NCI-H128 (cell line): ENCODE measurements at regions not wholly inside any gene's neighbourhood (a gene's known extent, or its start where the extent isn't known, plus 50 kb on each side); places are given as distances from the start of the nearest gene placed in this dataset.
"Not testable (repeated sequence)": the region's sequence is repeated elsewhere in the genome, so short reads cannot be mapped to it uniquely, and the experiment has no call there.

Experiments used
- DNase-seq: peaks from one replicate; lab custom pipeline; 2025; ENCODE audit not compliant: unreplicated experiment; lab: John Stamatoyannopoulos, UW

DNA sequence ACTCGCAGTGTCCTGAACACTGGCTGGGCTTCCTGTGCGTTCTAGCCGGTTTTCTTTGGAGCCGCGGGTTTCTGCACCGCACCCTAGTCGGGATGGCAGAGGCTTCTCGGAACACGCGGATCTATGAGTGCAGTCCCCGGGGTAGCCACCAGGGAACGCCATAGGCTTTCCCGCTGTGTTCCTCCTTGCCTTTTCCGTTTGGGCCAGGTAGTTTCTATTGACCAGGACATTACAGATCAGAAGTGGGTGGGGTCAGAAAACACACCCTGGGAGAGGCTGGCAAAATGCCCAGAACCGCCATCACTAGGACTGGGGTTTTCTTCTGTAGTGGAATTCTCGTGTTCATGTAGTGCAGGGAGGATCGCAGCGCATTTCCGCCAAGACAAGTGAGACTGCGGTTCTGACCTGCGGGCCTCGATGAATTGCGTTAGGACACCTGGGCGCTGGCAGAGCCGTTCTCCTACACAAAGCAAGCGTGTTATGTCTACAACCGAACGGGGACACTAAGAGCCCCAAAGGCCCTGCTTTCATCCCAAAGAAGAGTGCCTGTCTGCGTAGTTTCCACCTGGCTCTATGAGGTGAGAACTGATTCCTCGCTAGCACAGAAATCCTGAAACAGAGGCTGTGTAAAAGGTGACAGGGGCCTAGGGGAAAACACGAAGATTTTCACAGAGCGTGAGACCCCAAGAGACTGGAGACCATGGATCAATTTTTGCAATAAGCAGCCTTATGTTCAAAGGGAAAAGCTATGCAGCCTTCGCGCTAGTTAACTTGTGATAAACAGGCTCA lies 121.5 kb downstream of the PPIAL4G start:
- DNase-seq, result not testable (repeated sequence)

DNA sequence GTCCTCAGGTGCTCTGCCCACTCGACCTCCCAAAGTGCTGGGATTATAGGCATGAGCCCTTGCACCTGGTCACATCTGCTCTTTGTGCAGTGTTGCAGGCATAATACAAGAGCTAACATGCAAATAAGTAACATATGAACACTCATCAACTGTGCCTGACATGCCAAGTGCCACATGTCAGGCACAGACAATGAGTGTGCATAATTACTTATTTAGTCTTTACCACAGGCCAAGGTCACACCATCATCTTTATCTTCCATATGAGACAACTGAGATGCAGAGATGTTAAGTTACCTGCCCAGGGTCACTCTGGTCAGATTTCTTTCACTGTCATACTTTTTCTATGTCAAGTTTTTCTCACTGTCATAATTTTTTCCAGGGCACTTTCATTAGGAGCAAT lies 126.1 kb downstream of the PPIAL4G start:
- DNase-seq, result no peak

DNA sequence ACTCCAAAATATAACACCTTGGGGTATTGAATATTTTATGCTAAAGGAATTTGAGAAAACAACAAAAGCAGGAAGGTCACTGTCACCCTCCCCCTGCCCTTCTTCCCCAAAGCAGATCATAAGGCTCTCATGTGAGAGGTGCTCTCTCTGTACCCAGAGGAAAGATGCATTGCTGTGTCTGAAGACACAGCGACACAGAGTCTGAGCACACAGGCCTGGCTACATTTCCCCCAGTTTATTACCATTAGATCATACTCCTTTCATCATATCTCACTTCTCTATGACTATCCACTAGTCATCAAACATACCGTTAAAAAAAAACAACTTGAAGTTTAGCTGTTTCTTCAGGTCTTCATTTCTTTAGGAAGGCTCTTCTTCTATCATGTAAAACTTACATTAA lies 127.1 kb downstream of the PPIAL4G start:
- DNase-seq, result no peak

DNA sequence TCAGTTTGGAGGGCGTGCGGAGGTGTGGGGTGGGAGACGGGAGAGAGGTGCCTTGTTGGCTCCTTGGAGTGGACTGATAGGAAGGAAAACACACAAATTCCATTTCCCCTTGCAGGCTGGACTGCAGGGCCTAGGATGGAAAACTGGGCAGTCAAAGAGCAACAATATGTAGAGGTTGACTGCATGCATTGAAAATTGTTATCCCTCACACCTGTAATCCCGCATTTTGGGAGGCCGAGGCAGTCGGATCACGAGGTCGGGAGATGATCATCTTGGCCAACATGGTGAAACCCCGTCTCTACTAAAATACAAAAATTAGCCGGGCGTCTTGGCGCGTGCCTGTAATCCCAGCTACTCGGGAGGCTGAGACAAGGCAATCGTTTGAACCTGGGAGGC lies 128.2 kb downstream of the PPIAL4G start:
- DNase-seq, result no peak

DNA sequence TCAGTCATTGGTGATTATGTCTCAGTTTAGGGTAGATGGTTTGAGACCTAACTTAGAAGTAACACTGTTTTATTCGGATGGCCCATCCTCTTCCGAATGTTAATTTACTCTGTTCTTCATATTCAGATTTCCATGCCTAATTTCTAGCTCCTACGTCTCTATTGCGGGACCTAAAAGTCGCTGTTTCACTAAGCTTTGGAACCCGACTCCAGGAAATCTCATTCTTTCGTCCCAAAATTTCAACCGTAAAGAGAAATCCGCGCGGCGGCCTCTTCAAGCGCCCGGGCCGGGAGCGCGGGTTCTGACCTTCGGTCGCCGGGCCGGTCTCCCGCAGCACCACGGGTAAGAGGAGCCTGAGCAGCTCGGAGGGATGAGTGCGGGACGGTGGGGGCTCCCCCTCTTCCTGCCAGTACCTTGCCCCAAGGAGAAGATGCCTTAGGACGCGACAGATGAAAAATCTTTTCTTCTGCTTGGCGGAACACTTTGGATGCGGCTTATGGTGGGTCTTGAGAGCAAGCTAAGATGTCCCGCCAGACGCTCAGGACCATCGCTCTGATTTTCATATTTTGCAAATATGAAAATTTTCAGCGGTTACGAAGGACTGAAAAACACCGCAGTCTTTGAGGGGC lies 128.7 kb downstream of the PPIAL4G start:
- DNase-seq, result no peak

DNA sequence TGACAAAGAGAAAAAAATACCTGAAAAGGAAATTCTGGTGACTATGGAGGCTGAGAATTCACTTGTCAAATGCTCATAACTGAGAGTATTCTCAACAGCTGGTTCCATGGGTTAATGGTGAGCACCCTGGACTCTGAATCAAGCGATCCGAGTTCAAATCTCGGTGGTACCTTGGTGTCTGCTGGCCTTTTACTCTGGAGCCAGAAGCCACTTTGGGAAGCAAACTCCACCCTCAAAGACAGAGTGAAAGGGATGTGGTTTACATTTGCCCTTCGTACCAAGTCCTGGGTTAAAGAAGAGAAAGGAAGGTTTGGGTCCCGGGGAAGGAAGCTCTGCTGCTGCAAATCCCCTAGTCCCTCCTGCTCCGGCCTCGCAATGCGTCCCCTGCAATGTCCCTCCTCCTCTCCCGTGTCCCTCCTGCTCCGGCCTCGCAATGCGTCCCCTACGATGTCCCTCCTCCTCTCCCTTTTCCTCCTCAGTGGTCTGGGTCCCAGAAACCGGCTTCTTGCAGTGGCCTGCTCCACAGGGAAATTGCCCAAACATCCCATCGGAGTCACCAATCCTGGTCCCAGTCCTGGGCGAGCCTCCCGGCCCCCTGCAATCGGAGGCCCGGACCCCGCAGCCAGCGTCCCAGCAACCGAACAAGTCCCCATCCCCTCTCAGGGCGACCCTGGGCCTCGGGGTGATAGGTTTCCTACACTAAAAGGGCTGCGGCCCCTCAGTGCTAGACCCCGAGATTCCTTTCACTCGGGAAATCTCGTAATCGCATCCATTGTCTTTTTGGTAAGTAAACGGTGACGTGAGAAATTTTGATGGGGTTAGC lies 129.4 kb downstream of the PPIAL4G start:
- DNase-seq, result no peak

DNA sequence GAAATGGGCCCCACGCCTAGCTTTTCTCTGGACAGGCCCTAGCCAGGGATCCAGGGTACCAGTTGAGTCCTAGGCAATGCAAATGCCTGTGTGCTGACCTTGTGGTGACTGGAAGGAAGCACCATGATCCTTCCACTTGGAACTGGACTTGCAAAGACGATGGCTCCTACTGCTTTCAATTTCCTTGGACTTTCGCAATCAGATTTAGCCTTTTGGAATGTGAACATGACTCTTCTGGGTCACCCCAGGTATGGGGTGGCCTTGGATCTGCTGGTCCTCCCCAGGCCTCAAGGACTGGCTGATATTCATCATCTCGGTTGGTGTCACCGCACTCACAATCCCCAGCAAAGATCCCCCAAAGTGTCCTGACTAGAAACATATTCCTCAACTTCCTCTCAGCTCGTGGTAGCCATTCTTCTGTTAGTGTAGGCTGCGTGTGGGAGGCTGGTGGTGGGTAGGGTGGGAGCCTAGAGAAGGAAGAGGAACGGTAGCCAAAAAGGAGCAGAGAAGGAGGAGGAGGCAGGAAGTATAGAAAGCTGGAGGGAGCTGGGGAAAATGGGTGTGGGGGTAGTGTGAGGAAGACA lies 130.5 kb downstream of the PPIAL4G start:
- DNase-seq, result no peak

DNA sequence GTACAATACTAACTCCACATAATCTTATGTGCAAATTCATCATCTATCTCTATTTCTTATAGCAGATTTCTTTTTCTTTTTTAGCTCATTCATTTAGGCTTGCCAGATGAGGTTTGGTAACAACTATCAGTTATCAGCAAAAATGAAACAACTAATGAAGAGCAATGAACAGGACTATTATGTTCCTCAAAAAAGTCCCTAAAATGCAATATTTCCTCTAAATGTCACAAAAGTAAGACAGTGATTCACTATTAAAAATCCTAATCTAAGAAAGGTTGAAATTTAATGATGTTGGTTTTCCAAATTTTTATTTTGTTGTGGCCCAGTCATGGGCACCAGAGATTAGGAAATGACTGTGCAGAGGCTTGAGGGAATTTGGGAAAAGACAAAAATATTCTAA lies 135.3 kb downstream of the PPIAL4G start:
- DNase-seq, result no peak

DNA sequence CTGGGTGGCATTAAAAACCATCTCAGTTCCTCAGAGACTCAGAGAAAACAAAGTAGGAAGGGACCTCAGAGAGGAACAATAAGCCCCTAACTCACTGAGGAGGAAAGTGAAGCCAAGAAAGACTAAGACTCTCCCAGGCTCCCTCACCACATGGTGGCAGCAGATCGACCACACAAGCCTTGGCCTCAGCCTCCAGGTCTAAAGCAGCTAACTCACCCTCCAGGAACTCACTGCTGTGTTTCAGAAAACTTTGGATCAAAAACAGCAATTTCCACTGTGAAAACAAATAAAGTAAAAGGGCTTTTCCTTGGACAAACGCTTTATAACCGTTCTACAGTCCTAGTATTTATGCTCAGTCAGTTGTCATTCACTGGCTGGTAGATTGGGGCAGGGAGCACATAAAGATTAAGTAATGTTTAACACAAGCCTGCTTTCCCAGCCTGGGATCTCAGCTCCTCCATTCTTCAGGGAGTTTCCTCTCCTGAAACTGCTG lies 137.4 kb downstream of the PPIAL4G start:
- not testable (repeated sequence) for DNase-seq

DNA sequence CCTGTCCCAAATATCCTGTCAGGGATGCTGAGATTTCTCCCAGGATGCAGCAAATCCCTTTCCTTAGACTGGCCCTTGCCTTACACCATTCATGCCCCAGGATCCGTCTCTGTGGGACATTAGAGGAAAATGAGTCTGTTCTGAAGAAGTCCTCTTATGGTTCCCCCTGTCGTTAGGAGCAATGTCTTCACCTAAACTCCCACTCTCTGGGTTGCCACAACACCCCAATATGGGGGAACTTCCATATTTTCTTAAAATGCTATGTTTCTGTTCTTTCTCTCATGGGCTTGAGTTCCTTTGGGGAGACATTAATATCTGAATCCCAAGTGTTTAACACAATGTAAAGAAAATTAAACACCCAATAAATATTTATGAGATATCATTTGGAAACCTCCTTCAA lies 138.5 kb downstream of the PPIAL4G start:
- DNase-seq, result not testable (repeated sequence)

DNA sequence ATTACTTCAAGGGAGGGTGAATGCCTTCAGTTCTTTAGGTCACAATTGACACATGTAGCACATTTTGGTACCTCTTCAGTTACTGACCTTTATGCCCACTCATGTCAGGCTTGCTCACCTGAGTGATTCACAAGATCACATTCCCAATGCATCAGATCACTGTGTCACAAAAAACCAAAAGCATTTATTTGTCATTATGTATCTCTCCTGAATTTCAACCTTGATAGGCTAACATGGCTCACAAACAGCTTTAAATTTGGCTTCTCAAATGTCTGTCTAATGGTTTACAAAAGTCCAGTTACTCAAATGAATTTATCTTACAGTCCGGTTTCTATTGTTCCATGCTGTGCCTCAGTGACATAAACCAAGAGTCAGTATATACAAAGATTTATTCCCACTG lies 141.4 kb downstream of the PPIAL4G start:
- not testable (repeated sequence) for DNase-seq

DNA sequence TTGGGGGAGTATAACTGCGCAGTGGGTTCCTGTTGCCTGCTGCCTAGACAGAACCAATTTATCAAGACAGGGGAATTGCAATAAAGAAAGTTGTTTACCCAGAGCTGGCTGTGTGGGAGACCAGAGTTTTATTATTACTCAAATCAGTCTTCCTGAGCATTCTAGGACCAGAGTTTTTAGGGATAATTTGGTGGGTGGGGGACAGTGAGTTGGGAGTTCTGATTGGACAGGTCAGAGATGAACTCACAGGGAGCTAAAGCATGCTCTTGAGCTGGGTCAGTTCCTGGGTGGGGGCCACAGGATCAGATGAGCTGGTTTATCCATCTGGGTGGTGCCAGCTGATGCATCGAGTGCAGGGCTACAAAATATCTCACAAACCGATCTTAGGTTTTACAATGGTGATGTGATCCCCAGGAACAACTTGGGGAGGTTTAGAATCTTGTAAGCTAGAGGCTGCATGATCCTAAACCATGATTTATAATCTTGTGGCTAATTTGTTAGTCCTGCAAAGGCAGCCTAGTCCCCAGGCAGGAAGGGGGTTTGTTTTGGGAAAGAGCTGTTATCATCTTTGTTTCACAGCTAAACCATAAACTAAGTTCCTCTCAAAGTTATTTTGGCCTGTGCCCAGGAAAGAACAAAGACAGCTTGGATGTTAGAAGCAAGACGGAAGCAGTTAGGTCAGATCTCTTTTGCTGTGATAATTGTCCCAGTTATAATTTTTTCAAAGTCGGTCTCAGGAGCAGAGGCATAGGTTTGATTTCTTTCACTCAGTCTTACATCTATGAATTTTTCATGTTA lies 146.8 kb downstream of the PPIAL4G start:
- not testable (repeated sequence) for DNase-seq

DNA sequence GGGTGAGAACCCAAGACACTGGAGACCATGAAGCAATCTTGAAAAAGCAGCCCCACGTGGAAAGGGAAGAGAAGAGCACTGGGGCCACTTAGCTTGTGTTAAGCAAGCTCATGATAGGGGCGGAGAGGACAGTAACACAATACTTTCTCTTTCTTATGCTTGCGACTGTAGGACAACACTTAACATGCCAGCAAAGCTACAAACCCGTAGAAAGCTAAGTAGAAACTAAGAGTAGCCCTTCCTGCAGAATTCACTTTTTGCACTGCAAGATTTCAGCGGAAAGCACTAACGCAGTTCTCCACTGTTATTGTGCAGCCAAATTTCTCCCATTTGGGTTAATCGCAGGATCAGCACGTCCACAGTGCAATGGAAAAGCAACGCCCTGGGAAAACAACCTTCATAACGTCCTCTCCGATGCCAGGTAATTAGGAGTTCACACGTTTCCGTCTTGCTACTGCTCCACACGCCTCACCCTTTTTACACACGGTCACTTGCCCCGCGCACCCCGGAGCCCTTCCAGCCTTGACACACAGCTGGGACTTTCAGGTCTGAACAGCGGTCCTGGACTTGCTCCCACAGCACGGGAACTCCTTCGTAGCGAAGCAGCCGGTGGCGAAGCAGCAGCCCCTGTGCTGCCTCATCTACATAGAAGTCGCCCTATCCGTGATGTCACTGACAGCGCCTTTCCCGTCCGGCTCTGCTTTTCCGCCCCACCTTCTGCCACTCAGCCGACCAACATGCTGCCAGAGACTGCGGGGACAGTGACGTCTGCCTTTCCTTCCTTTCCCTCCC lies 148.6 kb downstream of the PPIAL4G start:
- DNase-seq, result peak; percentile 25

DNA sequence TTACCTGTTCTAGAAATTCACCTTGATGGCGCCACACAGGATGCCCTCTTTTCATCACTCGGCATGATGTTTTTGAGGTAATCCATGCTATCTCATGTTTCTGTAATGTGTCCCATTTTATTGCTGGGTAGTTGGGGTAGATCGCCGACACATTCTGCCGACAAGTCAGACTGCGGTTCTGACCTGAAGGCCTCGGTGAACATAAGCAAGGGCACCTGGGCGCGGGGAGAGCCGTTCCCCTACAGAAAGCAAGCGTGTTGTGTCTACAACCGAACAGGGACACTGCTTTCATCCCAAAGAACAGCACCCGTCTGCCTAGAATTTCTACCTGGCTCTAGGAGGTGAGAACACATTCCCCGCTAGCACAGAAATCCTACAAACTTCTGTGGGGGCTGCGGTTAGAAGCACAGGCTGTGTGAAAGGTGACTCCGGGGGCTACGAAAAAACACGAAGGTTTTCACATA lies 149.2 kb downstream of the PPIAL4G start:
- DNase-seq, result no peak

DNA sequence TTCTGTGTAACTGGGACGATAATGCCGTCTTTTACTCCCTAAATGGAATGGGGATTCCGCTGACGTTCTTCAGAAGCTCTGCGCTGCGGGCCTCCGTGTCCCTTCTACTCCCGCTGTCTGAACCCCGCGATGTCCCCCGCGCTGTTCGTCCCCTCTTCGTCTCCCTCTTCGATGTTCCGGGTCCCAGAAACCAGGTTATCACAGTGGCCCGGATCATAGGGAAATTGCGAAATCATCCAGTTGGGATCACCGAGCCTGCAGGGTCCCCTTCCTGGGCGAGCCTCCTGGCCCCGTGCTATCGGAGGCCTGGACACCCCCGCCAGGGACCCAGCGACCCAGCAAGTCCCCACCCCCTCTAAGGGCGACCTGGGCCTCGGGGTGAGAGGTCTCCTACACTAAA lies 154.2 kb downstream of the PPIAL4G start:
- no peak for DNase-seq

DNA sequence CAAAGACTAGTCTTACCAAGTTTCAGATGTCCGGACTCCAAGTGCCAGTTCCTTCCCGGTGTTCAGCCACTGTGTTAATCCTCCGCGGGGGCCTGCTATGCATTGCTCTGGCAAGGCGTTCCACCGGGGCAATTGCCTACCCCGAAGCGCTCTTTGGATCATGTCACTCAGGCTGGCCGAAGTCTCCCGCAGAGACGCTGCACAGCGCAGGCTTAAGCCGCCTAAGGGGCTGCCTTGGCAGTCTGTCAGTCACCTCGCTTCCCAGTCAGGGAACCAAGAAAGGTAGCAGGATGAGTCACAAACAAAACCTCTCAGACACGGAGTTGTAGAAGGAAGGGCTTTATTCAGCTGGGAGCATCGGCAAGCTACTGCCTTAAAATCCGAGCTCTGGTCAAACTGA lies 158.1 kb downstream of the PPIAL4G start:
- DNase-seq, result not testable (repeated sequence)

DNA sequence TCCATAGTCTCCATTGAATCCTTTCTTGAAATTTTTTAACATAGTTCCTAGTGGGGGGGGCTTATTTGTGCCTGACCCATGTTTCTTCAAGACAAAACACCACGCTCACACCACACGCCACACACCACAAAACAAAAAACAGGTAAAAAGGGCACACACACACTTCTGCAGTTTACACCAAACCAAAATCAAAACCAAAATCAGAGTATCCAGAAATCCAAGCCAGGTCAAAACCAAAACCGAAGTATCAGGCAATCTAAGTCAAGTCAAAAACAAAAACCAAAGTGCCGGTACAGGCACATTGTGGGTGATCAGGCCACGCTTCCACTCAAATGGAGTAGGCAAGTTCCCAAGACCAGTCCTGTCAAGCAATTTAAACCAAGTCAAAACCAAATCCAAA lies 158.6 kb downstream of the PPIAL4G start:
- not testable (repeated sequence) for DNase-seq

DNA sequence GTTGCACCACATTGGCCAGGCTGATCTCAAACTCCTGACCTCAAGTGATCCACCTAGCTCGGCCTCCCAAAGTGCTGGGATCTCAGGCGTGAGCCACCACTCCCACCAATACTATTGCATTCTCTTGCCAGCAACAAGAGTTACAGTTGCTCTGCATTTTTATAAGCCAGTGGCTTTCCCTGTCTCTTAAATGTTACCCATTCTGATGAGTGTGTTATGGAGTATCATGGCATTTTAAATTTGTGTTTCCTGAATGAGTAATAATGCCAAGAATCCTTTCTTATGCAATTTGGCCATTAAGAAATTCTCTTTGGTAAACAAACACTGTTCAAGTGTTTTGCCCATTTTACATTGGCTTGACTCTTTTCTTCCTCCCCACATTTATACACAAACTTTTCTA lies 163.0 kb downstream of the PPIAL4G start:
- not testable (repeated sequence) for DNase-seq

DNA sequence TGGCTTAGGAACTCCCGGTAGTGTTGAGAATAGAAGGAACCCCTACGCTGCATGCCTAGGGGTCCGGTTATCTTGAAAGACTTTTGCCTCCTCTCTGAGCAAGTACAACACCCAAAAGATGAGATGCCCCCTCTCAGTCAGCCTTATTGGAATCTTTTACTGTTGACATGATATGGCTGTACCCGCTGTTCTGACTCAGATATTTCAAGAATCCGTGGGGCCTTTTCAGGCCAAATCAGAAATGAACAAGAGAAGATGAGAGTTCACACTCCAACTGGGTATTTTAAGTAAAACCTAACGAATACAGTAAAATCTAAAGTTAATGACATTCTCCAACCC lies 164.2 kb downstream of the PPIAL4G start:
- no peak for DNase-seq
